NCI-H2227 treated with DMSO at 0.1 percent for 48 hours (cell line): ENCODE measurements at regions not wholly inside any gene's neighbourhood (a gene's known extent, or its start where the extent isn't known, plus 50 kb on each side); places are given as distances from the start of the nearest gene placed in this dataset.

ENCODE experiments used
- DNase-seq: peaks from one replicate; lab custom pipeline; 2025; lab: John Stamatoyannopoulos, UW

DNA sequence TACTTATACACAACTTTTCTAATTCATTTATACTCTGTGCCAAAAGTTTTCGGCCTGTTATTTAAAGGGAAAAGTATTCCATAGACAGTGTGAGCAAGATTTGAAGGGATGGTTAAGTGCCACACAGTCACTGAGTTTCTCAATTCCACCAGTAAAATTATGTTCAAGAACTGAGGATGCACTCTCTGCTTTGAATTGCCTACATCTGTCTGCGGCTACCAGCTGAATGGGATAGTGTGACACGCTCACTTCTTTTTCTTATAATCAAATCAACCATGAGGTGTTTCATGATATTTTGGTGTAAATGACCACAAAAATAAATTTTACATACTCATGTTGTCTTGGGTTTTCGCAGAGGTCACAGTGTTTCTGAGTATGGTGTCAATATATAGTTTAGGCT is 218.4 kb upstream of the TMEM161B start:
- no peak for DNase-seq

DNA sequence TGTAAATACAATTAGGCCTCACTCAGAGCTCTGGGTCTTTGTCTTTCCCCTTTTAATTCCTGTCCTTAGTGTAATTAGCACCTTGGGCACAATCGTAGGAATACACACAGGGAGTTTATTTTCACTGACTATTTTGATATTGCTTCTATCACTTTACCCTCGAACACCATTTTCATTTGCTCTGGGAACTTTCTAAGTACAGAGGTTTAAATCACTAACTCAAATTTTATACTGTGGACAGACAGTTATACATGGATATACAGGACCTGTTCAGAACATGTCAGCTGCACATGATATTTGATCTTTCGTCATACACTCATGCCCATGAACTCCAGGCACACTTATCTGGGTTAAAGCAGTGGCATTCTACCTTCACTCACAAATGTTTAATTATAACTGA is 217.8 kb upstream of the TMEM161B start:
- no peak for DNase-seq

DNA sequence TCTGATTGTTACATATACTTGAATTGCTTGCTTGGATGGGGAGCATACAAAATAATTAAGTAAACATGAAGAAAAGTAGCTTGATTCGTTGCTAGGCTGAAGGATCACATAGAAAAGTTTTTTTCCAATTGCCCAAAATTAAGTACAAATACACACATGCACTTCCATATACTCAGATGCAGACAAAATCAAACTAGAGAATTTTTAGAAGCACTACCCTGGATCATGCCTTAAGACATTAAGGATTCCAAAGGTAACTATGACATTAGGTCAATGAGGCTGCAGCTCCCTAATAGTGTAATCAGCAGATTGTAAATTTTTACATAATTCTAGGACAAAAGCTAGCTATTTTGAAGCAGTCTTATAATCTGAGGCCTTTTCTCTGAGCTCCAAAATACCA is 216.9 kb upstream of the TMEM161B start:
- no peak for DNase-seq

DNA sequence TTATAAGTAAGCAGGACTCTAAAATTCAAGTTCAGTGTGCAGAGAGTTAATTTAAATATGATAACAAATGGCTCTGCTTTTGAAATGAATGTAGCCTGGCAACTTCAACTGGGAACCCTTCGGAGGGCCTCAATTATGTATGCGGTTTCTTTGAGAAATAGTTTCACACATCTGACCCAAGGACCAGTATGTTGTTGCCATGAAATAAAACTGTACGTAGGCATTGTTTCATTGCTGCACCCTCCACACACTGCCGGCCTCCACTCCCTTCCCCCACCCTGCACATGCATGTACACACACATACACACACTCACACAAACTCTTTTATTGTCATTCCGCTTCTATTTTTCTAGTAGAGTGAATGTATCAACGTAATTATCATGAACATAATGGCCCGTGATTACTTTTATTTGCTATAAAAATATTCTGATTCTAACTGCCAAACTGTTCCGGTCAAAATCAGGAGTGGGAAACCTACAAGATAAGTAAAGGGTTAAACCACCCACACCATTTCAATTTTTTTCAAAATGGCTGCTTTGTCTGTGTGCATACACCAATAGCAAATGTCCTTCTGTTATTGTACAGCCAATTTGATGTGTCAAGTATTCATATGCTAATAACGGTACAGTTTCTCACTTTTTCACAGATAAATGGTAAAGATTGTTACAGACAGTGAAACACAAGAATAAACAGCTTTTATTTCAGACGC is 215.5 kb upstream of the TMEM161B start:
- DNase-seq: no peak

DNA sequence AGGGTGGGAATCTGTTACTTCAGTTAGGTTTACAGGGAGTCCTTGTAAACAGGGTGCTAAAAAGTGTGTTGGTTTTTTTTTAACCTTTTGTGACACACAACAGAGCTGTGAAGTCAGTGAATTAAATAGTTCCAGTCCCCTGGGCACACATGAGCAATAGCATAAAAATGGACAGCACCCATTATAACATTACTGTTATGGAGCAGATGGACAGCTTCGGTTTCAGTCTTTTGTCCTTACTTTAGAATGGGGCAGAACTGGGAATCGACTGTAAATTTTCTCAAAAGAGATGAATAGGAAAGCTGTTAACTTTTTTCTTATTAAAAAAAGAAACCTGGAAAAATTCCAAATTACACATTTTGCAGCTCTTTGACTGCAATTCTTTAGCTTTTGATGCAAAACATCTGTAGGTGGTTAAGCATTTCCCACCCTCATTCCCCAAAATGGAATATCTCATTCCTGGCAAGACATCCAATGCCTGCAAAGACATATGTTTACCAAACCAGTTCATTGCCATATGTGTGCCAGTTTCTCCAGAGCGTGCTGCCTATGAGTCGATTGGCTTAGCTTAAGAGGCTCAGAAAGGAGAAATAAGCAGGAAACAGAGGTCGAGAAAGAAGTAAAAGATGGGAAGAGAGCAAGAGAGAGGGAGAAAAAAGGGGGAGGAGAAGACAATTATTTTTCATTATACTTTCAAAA is 212.3 kb upstream of the TMEM161B start:
- no peak for DNase-seq

DNA sequence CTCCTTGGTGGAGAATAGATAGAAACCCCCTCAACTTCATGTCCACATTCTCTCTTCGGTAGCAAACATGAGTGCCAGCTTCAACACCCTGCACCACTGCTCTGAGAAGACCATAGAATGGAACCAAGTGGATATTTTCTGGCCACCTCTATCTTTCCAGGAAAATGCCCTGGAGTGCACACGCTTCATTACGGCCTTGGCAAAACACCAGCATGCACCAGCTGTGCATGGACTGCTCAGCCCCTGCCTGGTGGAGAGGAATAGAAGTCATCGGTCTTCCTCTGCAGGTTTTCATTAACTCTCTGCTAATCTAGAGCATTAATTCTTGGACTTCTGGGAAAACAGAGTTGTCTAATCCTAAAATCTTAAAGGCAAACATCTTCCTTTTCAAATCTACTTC is 211.6 kb upstream of the TMEM161B start:
- no peak for DNase-seq

DNA sequence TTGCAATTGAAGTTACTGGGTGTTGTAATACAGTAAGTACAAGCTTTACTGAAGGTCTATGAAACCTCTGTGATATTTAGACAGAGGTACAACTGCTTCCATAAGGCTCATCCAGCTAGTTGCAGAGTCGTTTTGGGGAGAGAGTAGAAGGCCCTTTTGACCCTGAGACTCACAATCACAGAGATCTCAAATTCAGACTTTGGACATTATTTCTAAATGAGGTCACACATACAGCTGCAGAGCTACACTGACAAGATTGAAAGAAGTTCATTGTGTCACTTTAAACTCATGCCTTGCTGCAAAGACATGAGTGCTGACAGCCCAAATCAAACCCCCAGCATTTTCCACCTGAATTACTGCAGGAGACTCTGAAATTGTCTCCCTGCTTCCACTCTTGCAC is 205.9 kb upstream of the TMEM161B start:
- DNase-seq: no peak

DNA sequence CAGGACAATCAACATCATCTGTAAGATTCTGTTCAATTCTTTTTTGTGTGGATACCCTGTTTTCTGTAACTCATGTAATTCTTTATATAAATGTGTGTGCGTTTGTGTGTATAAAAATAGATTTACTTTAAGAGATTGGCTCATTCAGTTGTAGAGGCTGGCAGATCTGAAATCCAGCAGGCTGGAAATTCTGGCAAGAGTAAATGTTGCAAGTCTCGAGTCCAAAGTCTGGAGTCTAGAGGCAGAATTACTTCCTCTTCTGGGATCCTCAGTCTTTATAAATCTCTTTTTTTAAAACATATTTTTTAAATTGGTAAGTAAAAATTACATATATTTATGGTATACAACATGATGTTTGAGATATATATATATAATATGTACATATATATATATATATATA is 202.1 kb upstream of the TMEM161B start:
- no peak for DNase-seq

DNA sequence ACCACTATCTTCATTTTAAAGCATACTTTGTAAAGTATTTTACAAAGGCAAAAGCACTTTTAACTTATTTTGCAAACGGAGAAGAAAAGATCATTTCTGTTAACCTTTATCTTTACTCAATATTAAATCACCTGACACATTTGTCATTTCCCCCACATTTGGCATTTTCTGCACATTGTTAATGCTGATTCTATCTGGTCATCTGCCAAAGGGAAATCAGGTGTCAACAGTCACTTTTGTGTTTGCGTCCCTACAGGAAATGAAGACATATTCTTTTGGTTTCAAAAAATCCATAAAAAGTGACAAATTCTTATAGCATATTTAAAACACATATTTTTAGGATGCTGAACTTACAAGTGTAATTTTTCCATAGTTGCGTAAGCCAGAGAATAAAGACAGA is 191.3 kb upstream of the TMEM161B start:
- no peak for DNase-seq

DNA sequence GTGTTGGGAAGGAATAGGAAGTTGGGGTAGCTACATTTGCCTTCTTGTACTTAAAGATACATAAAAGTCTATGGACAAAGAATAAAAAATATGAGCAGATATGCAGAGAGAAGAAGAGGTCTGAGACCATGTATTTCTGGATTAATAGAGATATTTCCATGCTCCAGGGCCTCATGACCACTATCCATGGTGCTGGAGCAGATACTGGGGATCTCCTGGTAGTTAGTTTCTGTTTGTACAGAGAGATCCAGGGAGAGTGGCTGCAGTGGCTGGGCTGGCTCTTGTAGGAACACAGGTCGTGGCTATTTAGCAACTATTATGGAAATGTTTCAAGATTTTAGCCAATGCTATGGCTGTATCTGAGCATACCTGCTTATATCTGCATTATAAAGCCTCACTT is 184.2 kb upstream of the TMEM161B start:
- no peak for DNase-seq

DNA sequence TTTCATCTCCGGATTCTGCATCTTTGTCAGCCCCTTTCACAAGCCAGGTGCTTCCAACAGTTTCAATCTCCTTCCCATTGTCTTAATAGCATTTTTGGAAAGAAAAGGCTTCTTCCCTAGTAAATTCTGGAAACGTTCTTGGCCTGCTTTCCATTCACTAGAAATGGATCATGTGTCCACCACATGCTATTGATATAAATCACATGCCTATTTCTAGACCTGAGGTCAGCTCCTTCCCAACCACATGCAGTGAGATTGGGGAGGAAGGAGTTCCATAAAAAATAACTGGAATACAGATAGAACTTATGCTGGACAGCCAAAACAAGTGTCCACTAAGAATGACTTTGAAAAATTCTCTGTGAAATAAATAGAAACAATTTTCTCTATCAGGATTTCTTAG is 181.6 kb upstream of the TMEM161B start:
- no peak for DNase-seq

DNA sequence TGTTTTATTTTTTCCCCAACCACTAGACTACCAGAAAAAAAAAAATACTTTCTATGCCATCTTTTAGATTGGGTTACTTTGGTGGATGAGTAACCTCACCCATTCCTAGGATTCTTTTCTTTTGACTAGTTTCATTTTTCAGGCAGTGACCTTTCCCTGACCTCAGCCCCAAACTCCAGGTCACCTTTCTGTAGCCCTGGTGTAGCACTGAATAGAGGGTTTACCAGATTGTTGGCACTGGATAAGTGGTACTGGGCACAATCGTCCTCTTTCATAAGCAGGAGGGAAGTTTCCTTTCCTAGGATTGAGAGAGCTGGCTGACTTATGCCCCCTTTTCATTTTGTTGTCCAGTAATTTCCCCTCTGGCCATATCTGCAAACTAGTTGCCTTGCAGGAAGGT is 169.4 kb upstream of the TMEM161B start:
- no peak for DNase-seq

DNA sequence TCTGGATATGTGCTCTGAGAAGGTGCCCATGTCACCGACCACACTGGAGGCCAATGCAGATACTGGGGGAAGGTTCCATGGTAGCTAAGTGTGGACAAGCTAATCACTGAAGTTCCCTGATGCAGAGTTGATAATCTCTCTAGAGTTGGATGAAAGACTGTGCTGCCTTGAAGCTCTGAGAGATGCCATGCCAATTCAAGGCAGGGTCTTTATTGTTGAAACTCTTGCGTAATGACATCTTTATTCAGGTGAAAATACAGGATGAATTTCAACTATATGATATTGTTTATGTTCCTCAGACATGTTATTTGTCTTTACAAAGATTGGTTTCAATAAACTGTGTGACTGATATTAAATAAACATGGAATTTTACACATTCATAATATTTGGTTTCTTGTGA is 167.6 kb upstream of the TMEM161B start:
- DNase-seq: no peak

DNA sequence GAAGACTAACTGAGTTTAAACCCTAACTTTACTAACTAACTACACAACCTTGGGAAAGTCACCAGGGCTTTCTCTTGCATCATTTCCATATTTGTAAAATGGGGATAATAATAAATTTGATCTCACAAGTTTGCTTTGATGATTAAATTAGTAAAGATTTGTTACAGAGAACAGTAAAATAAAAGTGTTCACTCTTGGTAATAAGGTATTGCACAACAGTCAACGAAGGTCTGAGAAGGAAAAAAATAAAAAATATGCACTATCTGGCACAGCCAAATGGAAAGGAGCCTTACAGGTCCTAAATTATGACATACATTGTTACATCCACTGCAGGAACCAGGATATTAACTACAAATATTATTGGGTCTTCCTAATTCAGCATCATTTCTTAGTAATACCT is 160.0 kb upstream of the TMEM161B start:
- DNase-seq: no peak

DNA sequence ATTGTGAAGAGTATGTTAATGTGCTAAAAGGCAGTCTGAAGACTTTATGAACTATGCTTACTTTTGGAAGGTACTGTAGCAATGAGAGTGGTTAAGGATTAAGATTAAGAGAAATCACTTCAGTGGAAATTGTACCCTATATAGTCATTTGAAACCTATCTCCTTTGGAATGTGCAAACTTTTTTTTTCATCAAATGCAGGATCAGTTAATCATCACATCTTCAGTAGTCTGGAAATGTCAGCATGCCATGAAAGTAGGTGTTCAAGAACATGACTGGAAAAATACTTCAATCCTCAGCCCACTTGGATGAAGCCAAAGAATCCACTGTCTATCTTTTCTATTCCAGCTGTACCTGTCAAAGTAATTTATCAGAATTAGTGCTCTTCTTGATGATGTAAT is 157.8 kb upstream of the TMEM161B start:
- no peak for DNase-seq

DNA sequence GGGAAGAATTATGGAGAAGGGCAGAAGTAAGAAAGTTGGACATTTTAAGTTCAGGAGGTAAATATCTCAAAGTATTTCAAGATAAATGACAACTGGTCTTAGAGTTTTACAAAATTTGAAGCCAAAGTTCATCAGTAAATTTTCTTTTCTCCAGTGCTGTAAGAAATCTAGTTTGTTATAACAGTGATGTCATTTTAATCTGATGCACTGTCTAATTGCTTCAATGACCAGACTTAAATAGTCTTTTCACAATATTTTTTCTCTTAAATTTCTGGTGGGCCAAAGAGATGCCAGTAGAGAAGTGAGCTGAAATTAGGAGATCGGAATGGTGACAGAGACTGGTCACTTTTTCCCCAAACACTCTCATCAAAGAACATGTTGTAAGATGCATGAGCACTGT is 156.5 kb upstream of the TMEM161B start:
- no peak for DNase-seq

DNA sequence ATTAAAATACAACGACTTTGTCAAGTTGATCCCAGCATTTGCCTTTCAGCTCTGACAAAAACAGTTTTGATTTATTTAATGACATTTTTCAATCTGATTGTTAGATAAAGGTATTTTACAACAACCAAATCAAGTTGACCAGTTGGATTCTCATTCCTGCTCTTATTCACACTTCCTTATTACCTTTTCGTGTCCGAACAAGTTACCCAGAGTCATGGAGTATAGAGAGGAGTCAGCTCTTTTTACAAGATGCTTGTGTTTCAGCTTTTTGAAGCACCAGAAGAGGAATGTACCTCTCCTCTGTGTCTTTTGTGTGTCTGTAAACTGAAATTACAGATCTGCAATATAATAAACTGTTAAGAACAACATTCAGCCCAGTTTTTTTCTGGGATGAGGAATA is 151.3 kb upstream of the TMEM161B start:
- no peak for DNase-seq

DNA sequence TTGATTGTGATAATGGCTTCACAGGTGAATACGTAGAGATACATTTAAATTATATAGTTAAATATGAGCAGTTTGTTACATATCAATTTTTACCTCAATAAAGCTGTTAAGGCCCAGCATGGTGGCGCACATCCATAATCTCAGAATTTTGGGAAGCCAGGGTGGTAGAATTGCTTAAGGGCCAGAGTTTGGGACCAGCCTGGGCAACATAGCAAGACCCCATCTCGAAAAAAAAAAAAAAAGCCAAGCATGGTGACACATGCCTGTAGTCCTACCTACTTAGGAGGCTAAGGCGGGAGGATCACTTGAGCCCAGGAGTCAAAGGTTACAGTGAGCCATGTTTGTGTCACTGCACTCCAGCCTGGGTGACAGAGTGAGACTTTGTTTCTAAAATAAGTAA is 138.7 kb upstream of the TMEM161B start:
- DNase-seq: no peak

DNA sequence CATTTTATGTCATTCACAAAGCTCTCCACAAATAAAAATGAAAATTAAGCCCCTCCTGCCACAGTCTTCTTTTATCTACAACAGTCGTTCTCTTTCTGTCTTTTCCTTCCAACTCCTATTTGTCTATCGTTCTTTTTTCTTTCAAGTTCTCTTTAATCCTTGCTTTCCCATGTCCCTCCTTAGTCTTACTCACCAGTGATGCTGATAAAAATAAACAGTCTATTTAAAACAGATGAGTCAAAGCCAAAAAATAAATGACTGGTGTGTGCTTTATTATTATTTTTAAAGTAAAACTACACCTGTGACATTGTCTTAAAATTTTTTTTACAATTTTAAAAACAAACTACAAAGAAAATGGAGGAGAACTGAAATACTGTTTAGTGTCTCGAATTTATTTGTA is 137.1 kb upstream of the TMEM161B start:
- no peak for DNase-seq

DNA sequence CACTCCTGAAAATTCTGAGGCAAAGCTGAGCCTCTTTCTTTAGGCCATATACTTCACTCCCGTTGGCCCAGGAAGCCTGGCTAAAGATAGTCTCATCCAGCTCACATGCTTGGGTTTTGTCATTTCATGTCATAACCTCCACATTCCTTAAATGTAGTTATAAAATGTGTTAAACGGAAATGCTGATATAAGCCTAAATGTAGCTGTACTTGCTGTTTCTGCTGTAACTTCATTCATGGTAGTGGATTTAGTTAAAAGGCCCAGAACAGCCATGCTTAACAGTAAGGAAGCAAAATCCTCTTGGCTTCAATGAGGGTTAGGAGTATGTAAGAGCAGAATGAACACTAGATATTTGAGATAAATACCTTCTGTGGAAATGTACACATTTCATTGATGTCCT is 135.8 kb upstream of the TMEM161B start:
- DNase-seq: no peak

DNA sequence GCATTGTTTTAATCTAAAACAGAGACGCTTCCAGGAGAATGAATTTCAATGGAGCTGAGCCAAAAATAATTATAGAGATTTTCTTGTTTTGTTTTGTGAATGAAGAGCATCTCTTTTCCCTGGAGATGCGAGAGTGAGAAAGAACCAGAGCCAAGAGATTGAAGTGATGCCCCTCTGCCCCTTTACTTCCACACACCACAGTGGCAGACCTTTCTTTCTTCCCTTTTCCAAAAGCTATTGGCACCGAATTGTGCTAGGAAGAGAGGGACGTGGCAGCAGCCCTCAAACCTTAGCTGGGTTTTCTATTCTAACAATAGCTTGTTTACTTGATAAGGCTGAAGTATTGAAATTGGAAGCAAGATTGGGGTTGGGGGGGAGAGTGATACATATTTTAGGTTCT is 133.0 kb upstream of the TMEM161B start:
- DNase-seq: no peak

DNA sequence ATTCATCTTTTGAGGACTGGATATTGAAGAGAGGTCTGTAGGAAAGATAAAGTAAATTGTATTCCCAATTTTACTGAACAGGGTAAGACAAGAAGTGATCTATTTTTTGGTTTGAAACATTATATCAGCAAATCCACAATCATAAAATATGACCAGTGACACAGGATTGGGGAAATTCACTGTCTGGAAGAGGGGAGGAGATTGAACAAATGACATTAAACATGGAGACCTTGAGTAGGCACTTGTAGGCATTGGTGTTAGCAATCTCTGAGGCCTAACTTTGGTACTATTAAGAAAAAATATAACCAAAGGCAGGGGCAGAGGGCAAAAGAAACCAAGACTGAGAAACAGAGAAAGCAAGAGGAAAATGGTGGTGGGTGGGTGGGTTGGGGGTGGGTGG is 132.6 kb upstream of the TMEM161B start:
- DNase-seq: no peak

DNA sequence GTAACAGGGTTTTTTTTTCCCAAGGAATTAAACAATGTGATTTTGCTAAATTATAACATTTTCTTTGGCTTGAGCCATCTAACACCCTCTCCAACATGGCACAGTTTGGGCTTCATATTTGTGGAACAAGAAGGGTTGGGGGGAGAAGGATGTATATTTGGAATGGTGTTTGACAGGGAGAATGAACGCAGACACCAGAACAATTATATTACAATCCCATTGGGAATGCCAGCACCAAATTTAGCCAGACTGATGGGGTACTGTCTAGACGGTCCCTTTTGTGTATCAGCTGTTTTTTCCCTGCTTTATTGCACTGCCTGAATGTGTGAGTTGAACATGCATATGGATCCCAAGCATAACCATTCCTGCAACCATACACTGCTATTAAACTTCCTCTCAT is 130.9 kb upstream of the TMEM161B start:
- no peak for DNase-seq

DNA sequence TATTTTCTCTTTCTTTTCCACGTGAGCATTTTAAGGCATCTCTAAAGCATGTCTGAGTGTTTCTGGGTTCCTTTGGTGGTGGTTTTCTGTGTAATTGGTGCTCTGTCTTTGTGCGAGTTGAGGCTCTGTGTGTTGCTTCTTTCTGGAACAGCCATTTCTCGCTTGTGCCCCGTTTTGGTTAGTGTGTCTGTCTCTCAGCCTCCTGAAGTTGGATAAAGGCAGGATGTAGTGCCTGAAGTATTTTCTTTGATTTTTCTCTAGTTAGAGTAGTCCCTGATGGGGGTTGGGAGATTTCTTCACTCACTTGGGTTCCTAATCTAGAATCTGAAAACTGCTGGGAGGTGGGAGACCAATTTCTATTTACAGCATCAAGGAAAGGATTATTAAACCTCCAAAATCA is 129.7 kb upstream of the TMEM161B start:
- DNase-seq: no peak
